ENCODE measurements at regions not wholly inside any gene's neighbourhood (a gene's known extent, or its start where the extent isn't known, plus 50 kb on each side); places are given as distances from the start of the nearest gene placed in this dataset.

DNA sequence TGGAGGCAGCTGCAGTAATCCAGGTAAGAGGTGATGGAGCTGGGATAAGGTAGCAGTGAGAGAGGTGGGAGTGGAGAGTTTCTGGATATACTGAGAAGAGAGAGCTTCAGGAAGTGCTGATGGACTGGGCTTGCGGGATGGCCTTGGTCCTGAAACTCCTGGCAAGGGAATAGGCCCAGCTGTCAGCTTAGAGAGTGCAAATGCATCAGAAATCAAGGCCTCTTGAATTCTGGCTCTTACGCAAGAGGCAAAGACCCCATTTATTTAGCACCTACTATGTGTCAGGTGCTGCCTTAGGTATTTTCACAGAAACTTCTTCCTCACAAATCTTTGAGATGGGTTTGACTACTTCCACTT is 227.2 kb upstream of the MAP3K1 start:
- TF ChIP-seq, protein P1, sequence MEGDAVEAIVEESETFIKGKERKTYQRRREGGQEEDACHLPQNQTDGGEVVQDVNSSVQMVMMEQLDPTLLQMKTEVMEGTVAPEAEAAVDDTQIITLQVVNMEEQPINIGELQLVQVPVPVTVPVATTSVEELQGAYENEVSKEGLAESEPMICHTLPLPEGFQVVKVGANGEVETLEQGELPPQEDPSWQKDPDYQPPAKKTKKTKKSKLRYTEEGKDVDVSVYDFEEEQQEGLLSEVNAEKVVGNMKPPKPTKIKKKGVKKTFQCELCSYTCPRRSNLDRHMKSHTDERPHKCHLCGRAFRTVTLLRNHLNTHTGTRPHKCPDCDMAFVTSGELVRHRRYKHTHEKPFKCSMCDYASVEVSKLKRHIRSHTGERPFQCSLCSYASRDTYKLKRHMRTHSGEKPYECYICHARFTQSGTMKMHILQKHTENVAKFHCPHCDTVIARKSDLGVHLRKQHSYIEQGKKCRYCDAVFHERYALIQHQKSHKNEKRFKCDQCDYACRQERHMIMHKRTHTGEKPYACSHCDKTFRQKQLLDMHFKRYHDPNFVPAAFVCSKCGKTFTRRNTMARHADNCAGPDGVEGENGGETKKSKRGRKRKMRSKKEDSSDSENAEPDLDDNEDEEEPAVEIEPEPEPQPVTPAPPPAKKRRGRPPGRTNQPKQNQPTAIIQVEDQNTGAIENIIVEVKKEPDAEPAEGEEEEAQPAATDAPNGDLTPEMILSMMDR (IDR thresholded peaks at IDR 0.05; ENCODE audit: low read depth, low read length, missing control alignments), result no peak
- DNase-seq (ENCODE audit: extremely low read depth, low read depth), result no peak
- no peak overlapping the region for H3K4me3 ChIP-seq (replicated peaks; ENCODE audit: low read depth, low read length)

DNA sequence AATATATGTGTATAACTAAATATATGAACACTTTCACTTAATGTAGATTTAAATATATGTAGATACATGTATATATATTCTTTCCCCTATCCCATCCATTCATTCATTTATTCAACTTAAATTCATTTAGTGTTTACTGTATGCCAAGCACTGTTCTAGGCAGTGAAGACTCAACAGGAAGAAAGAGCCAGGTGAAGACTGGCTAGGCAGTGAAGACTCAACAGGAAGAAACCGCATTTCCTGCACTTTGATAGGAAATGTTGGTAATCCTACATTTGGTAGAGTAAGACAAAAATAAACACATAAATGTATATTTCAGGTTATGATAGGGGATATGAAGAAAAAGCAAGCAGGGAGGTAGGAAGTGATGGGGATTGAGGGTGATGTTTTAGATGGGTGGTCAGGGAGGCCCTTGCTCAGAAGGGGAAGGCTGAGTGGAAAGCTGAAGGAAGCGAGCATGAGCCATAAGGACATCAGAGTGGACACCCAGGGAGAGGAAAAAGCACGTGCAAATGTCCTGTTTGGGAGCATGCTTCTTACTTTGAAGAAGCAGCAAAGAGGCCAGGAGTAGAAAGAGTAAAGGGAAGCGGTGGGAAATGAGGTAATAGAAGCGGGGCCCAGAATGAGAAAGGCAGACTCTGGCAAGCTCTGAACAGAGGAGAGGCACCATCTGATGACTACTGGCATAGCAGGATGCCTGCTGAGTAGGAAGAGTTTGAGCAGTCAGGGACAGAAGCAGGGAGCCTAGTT is 227.8 kb upstream of the MAP3K1 start:
- H3K4me3 ChIP-seq (replicated peaks; ENCODE audit: low read depth, low read length), result no peak overlapping the region
- DNase-seq (ENCODE audit: extremely low read depth, low read depth), result no peak

DNA sequence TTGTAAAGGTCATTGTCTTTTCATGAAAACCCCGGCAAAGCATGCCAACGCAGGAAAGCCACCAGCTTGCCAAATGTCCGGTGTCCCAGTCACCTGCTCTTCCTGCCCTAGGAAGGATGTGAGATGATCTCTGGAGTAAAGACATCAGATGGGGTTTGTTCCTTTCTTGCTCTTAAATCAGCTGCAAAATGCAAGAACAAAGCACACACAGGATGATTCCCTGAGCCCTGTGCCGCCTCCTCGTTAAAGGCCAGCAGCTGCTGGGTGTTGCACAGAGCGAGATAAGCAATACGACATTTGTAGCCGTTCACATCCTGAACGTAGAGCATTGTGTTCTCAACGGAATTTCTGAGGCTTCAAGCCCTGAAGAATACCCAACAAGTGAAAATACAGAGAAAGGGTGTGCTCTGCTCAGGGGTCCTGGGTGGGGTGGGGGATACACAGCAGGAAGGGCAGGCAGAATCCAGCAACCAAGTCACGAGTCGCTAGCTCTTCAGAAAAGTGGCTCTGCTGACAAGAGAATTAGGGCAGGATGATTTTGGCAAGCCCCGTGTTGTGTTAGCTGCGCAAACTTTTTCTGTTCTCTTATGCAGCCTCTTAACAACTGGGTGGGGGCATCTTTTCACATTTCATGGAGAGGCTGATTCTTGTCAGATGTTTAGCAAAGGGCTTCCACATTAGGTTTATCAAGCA is 229.2 kb upstream of the MAP3K1 start:
- no peak for DNase-seq (ENCODE audit: extremely low read depth, low read depth)
- no peak overlapping the region for H3K4me3 ChIP-seq (replicated peaks; ENCODE audit: low read depth, low read length)
- TF ChIP-seq, protein P1 (IDR thresholded peaks at IDR 0.05; ENCODE audit: low read depth, low read length, missing control alignments), result no peak

More for the DNA sequence above, 227.8 kb upstream of the MAP3K1 start:
- TF ChIP-seq, protein P1 (IDR thresholded peaks at IDR 0.05; ENCODE audit: low read depth, low read length, missing control alignments), result no peak

DNA sequence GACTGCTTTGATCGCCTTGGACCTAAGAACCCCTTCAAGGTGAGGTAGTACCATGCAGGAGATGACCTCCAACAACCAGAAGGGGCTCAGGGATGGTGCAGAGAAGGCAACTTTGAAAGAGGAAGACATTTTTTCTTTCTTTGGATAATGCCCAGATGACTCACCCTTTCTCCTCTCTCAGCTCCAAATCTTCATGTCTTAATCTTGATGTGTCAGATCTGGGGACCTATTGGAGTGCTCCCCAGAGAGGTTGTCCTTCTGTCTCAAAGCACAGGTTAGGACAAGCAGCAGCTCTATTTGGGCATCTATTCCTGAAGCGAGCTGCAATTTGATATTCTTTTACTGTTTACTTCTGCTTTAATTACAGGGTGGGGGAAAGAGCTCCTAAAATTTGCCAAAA is 229.9 kb upstream of the MAP3K1 start:
- TF ChIP-seq, protein P1 (IDR thresholded peaks at IDR 0.05; ENCODE audit: low read depth, low read length, missing control alignments), result no peak
- no peak for DNase-seq (ENCODE audit: extremely low read depth, low read depth)
- no peak overlapping the region for H3K4me3 ChIP-seq (replicated peaks; ENCODE audit: low read depth, low read length)

DNA sequence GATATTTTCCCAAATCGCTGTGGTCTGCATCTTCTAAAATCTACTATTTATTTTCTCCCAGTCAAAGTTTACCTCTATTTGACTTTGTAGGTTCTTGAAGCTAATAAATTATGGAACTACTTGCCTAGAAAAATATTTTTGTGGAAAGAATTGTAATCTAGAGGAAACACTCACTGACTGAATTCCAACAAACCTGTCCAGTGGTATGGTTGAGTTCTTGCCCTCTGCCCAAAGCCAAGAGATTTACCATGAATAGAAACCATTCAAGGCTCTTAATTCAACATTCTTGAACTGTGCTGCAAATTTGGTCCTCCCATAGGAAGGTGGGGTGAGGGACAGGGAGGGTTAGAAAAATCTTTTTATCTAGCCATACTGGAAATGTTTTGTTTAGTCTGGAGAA is 233.9 kb upstream of the MAP3K1 start:
- TF ChIP-seq, protein P1 (IDR thresholded peaks at IDR 0.05; ENCODE audit: low read depth, low read length, missing control alignments), result no peak
- DNase-seq (ENCODE audit: extremely low read depth, low read depth), result no peak
- H3K4me3 ChIP-seq (replicated peaks; ENCODE audit: low read depth, low read length), result no peak overlapping the region

DNA sequence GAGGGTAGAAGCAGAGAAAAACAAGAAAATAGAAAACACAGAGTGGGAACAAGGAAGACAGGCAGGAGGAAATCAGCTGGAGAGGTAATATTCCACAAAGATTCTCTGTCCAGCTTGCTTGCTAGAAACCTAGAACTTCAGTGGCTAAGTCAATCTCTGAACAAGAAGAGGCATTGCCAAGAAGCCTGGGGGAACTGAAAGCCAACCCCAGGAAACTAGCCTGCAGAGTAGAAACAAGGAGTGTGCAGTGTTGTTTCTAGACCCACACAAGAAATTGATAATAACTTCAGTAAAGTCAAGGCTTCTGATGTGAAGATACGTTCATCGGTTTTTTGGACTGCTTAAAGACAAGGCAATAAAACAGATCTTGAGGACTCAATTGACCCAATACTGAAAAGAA is 234.5 kb upstream of the MAP3K1 start:
- H3K4me3 ChIP-seq (replicated peaks; ENCODE audit: low read depth, low read length), result no peak overlapping the region
- TF ChIP-seq, protein P1 (IDR thresholded peaks at IDR 0.05; ENCODE audit: low read depth, low read length, missing control alignments), result no peak
- no peak for DNase-seq (ENCODE audit: extremely low read depth, low read depth)
